Neural cell (in vitro differentiated cells): ENCODE measurements at regions not wholly inside any gene's neighbourhood (a gene's known extent, or its start where the extent isn't known, plus 50 kb on each side); places are given as distances from the start of the nearest gene placed in this dataset.
"Not testable (repeated sequence)": the region's sequence is repeated elsewhere in the genome, so short reads cannot be mapped to it uniquely, and the experiment has no call there.

Source experiments
- MXI1 ChIP-seq: fragments of 450-650 bp; conservative IDR thresholded peaks from 2 replicates; pipeline ENCODE4 v1.6.1; 2014; ENCODE audit warnings: antibody characterized with exemption, mild to moderate bottlenecking; ENCODE audit not compliant: poor library complexity, severe bottlenecking
- POLR2AphosphoS5 ChIP-seq: IDR thresholded peaks from 2 replicates; pipeline ENCODE4 v1.6.1; 2012
- TF ChIP-seq, protein P1 (sequence below): fragments of 450-650 bp; IDR thresholded peaks from 2 replicates; pipeline ENCODE4 v1.5.1; 2014; ENCODE audit warnings: antibody characterized with exemption, mild to moderate bottlenecking, moderate library complexity; ENCODE audit not compliant: poor library complexity, severe bottlenecking

DNA sequence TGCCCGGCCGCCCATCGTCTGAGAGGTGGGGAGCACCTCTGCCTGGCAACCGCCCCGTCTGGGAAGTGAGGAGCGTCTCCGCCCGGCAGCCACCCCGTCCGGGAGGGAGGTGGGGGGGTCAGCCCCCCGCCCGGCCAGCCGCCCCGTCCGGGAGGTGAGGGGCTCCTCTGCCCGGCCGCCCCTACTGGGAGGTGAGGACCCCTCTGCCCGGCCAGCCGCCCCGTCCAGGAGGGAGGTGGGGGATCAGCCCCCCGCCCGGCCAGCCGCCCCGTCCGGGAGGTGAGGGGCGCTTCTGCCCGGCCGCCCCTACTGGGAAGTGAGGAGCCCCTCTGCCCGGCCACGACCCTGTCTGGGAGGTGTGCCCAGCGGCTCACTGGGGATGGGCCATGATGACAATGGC is 80.5 kb upstream of the FAM110C start:
- TF ChIP-seq MXI1, POLR2AphosphoS5: not testable (repeated sequence)
- TF ChIP-seq, protein P1, sequence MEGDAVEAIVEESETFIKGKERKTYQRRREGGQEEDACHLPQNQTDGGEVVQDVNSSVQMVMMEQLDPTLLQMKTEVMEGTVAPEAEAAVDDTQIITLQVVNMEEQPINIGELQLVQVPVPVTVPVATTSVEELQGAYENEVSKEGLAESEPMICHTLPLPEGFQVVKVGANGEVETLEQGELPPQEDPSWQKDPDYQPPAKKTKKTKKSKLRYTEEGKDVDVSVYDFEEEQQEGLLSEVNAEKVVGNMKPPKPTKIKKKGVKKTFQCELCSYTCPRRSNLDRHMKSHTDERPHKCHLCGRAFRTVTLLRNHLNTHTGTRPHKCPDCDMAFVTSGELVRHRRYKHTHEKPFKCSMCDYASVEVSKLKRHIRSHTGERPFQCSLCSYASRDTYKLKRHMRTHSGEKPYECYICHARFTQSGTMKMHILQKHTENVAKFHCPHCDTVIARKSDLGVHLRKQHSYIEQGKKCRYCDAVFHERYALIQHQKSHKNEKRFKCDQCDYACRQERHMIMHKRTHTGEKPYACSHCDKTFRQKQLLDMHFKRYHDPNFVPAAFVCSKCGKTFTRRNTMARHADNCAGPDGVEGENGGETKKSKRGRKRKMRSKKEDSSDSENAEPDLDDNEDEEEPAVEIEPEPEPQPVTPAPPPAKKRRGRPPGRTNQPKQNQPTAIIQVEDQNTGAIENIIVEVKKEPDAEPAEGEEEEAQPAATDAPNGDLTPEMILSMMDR, result not testable (repeated sequence)
